HepG2 (cell line): ENCODE measurements at regions not wholly inside any gene's neighbourhood (a gene's known extent, or its start where the extent isn't known, plus 50 kb on each side); places are given as distances from the start of the nearest gene placed in this dataset.

ENCODE experiments used
- ATAC-seq: fragments of 200-7000 bp; cut with Tn5 transposase; 3 replicates; pipeline ENCODE4 v1.9.1; 2020; ENCODE audit warnings: mild to moderate bottlenecking, moderate library complexity
- BruUV-seq: library from RNA; stranded (reverse); fragments of 400-500 nt; replicated peaks from 2 replicates; lab custom pipeline; 2021; lab: Mats Ljungman, UMichigan
- CTCF ChIA-PET: fragments of 300-600 bp; formaldehyde crosslinking; extraction: SDS; loops from one replicate; lab custom pipeline; 2021; ENCODE audit warnings: low total read pairs, inconsistent platforms, low intra/inter-chr PET ratio; lab: Yijun Ruan, JAX
- POLR2A ChIA-PET: fragments of 350-600 bp; sonication (Branson Sonifier 250); formaldehyde crosslinking; loops from one replicate; lab custom pipeline; 2020; ENCODE audit warnings: antibody characterized with exemption, inconsistent platforms; lab: Yijun Ruan, JAX
- DNase-seq: peaks from one replicate; pipeline ENCODE4 v3.0.0-alpha.2; 2015; ENCODE audit warnings: low spot score
- FAIRE-seq: peaks from 3 replicates; lab custom pipeline; 2011; peaks lifted over from hg19 to GRCh38; lab: Jason Lieb, UNC
- H2AFZ ChIP-seq: one replicate; pipeline ENCODE4 v1.6.1; 2011; ENCODE audit warnings: low read length, inconsistent platforms
- H3K27ac ChIP-seq: fragments of 300-600 bp; 3 replicates; pipeline ENCODE4 v1.8.0; 2011; ENCODE audit warnings: mixed run types, mild to moderate bottlenecking, mixed read lengths, low read length, inconsistent platforms; ENCODE audit not compliant: insufficient read depth; ENCODE audit errors: extremely low read length
- H3K27me3 ChIP-seq, 2 experiments: fragments of 200-600 bp in 1 of 2; 2 replicates in 1 of 2; 3 replicates in 1 of 2; pipeline versions ENCODE4 v1.6.0 to v1.8.0; 2011; ENCODE audit warnings: low read length in 2 of 2, mild to moderate bottlenecking in 2 of 2, moderate library complexity in 2 of 2, inconsistent platforms in 1 of 2; ENCODE audit not compliant: insufficient read depth in 2 of 2, control insufficient read depth in 1 of 2
- H3K36me3 ChIP-seq, 2 experiments: fragments of 200-600 bp in 1 of 2; replicated peaks in 1 of 2; 2 replicates in 1 of 2; 3 replicates in 1 of 2; pipeline versions ENCODE4 v1.5.1 to v1.8.0; 2011; ENCODE audit warnings: low read length in 2 of 2, inconsistent platforms in 1 of 2; ENCODE audit not compliant: insufficient read depth in 2 of 2, control insufficient read depth in 1 of 2
- H3K4me1 ChIP-seq: 2 replicates; pipeline ENCODE4 v1.5.1; 2012; ENCODE audit warnings: low read length, inconsistent platforms; ENCODE audit not compliant: insufficient read depth
- H3K4me2 ChIP-seq: 2 replicates; pipeline ENCODE4 v1.6.0; 2011; ENCODE audit warnings: low read depth, low read length, inconsistent platforms
- H3K4me3 ChIP-seq, 3 experiments: fragments of 200-600 bp in 1 of 3; sonication (generic), shearing (Covaris generic) in 1 of 3; replicated peaks in 1 of 3; 2 replicates each; pipeline ENCODE4 v1.5.1; 2011 to 2016; ENCODE audit warnings: low read length in 3 of 3, inconsistent platforms in 2 of 3, low read depth in 2 of 3, mild to moderate bottlenecking in 2 of 3, control low read depth in 1 of 3, mixed read lengths in 1 of 3; ENCODE audit not compliant: insufficient read depth in 1 of 3
- H3K79me2 ChIP-seq: one replicate; pipeline ENCODE4 v1.6.1; 2011; ENCODE audit warnings: low read length, inconsistent platforms; ENCODE audit not compliant: insufficient read depth
- H3K9ac ChIP-seq: 2 replicates; pipeline ENCODE4 v1.6.0; 2011; ENCODE audit warnings: mild to moderate bottlenecking, low read depth, low read length, inconsistent platforms; ENCODE audit not compliant: insufficient read depth
- H3K9me3 ChIP-seq: 2 replicates; pipeline ENCODE4 v1.5.1; 2012; ENCODE audit warnings: mild to moderate bottlenecking, low read length
- H4K20me1 ChIP-seq: 2 replicates; pipeline ENCODE4 v1.6.0; 2011; ENCODE audit warnings: inconsistent platforms, mild to moderate bottlenecking, low read length, moderate library complexity; ENCODE audit not compliant: insufficient read depth
- ADNP ChIP-seq: sonication (generic); formaldehyde crosslinking; IDR thresholded peaks from 2 replicates; pipeline ENCODE4 v1.4.0; 2020; ENCODE audit warnings: missing genetic modification reagents
- BCLAF1 ChIP-seq: fragments of 450-650 bp; IDR thresholded peaks from 2 replicates; pipeline ENCODE4 v1.6.1; 2017; ENCODE audit warnings: mild to moderate bottlenecking
- FOXA1 ChIP-seq, 2 experiments: fragments of 450-650 bp in 1 of 2; sonication (generic) in 1 of 2; formaldehyde crosslinking in 1 of 2; IDR thresholded peaks; 2 replicates each; pipeline versions ENCODE4 v1.4.0 to v1.6.1; 2016 to 2020; ENCODE audit warnings: missing genetic modification reagents in 1 of 2
- GRHL1 ChIP-seq: sonication (generic); formaldehyde crosslinking; conservative IDR thresholded peaks from 2 replicates; pipeline ENCODE4 v1.8.0; 2022; ENCODE audit warnings: missing genetic modification reagents
- KLF16 ChIP-seq, 2 experiments: sonication (generic) in 1 of 2; formaldehyde crosslinking in 1 of 2; IDR thresholded peaks; 2 replicates each; pipeline versions ENCODE4 v1.6.1 to v1.8.0; 2016 to 2023; ENCODE audit warnings: missing genetic modification reagents in 2 of 2, missing compliant biosample characterization in 1 of 2
- NAIF1 ChIP-seq: sonication (generic); formaldehyde crosslinking; IDR thresholded peaks from 2 replicates; pipeline ENCODE4 v1.5.0; 2020; ENCODE audit warnings: mild to moderate bottlenecking, missing genetic modification reagents, borderline replicate concordance
- PTBP1 ChIP-seq: fragments of 200-400 bp; formaldehyde crosslinking; IDR thresholded peaks from 2 replicates; pipeline ENCODE4 v1.6.1; 2018; ENCODE audit warnings: low read length, low read depth; ENCODE audit not compliant: poor library complexity, severe bottlenecking
- REPIN1 ChIP-seq: sonication (generic); formaldehyde crosslinking; IDR thresholded peaks from 2 replicates; pipeline ENCODE4 v1.8.0; 2022; ENCODE audit warnings: missing genetic modification reagents, low read depth, mild to moderate bottlenecking, borderline replicate concordance
- SMARCC2 ChIP-seq: fragments of 450-650 bp; IDR thresholded peaks from 2 replicates; pipeline ENCODE4 v1.6.1; 2017; ENCODE audit warnings: antibody characterized with exemption, mild to moderate bottlenecking
- SSRP1 ChIP-seq: IDR thresholded peaks from 2 replicates; pipeline ENCODE4 v1.6.1; 2016; ENCODE audit warnings: control low read depth
- TARDBP ChIP-seq: sonication (generic); formaldehyde crosslinking; IDR thresholded peaks from 2 replicates; pipeline ENCODE4 v1.8.0; 2022; ENCODE audit warnings: mild to moderate bottlenecking, missing genetic modification reagents
- ZNF354B ChIP-seq: sonication (generic); formaldehyde crosslinking; IDR thresholded peaks from 2 replicates; pipeline ENCODE4 v1.8.0; 2022; ENCODE audit warnings: mild to moderate bottlenecking, missing genetic modification reagents
- ZNF367 ChIP-seq: sonication (generic); formaldehyde crosslinking; IDR thresholded peaks from 2 replicates; pipeline ENCODE4 v1.4.0; 2020; ENCODE audit warnings: missing genetic modification reagents, borderline replicate concordance
- ZSCAN12 ChIP-seq: sonication (generic); formaldehyde crosslinking; IDR thresholded peaks from 2 replicates; pipeline ENCODE4 v1.9.0; 2021; ENCODE audit warnings: mild to moderate bottlenecking, missing genetic modification reagents
- ZXDC ChIP-seq: sonication (generic); formaldehyde crosslinking; IDR thresholded peaks from 2 replicates; pipeline ENCODE4 v1.5.0; 2020; ENCODE audit warnings: mild to moderate bottlenecking, missing genetic modification reagents
- WGBS: methylation state at CpG from one replicate; pipeline ENCODE4 v1.1.6; 2017; ENCODE audit warnings: low lambda C conversion rate; 5-methylcytosine and 5-hydroxymethylcytosine counted together
- in situ Hi-C: cut with HindIII; loops from 2 replicates; pipeline ENCODE4 v1.10.0; 2017; ENCODE audit warnings: low pct_unique_long_range_greater_than_20kb; ENCODE audit not compliant: extremely low pct_ligation_motif_present
- intact Hi-C: fragments of 100-400 bp; cut with micrococcal nuclease; formaldehyde crosslinking; loops from one replicate; pipeline ENCODE4 v1.10.0; 2022; ENCODE audit not compliant: unreplicated experiment

GRCh38 chr6:1127129-1127528, 184.8 kb upstream of the FOXQ1 start (continued):
- TF ChIP-seq PTBP1 (no peak), REPIN1 (no peak)

- DNase-seq: no peak
- no peak for TF ChIP-seq ZNF367 (CRISPR knock-in tag)
- no peak for TF ChIP-seq GRHL1 (CRISPR knock-in tag)
- no peak for TF ChIP-seq NAIF1 (CRISPR knock-in tag)
- TF ChIP-seq ZNF354B (CRISPR knock-in tag): no peak
- TF ChIP-seq KLF16 (CRISPR knock-in tag; IDR thresholded peaks at IDR 0.05): no peak
- no peak for TF ChIP-seq ZSCAN12
- no peak for TF ChIP-seq FOXA1 (IDR thresholded peaks at IDR 0.05)
- no peak for TF ChIP-seq FOXA1 (CRISPR knock-in tag; IDR thresholded peaks at IDR 0.05)
- TF ChIP-seq SSRP1 (CRISPR knock-in tag): no peak
- TF ChIP-seq SMARCC2: no peak
- TF ChIP-seq TARDBP (CRISPR knock-in tag): no peak
- no peak for TF ChIP-seq BCLAF1
- no peak for TF ChIP-seq ZXDC
- TF ChIP-seq PTBP1: no peak
- TF ChIP-seq ADNP: no peak
- TF ChIP-seq, all 625 proteins: peak for 0
- Histone ChIP-seq H3K4me3 (no peak overlapping the region), H3K9ac (no peak overlapping the region), H3K9me3 (no peaks in the 10 kb centered on the region), H3K27me3 (no peaks in the 10 kb centered on the region), H2AFZ (no peak overlapping the region), H3K36me3 (no peaks in the 10 kb centered on the region), H3K4me1 (peaks cover 20% of the 10 kb centered on the region), H3K4me2 (no peak overlapping the region), H3K79me2 (no peaks in the 10 kb centered on the region), H4K20me1 (no peaks in the 10 kb centered on the region), H3K27ac (no peak overlapping the region)
- FAIRE-seq (no peak), ATAC-seq (no peak)
- 99% methylated on average over 7 of the region's 7 CpGs for WGBS
- intact Hi-C loops: no loop called here
- ChIA-PET CTCF (no interaction called here), POLR2A (no interaction called here)
- BruUV-seq: no TSS peak
- in situ Hi-C loops: no loop called here
These were observed 185.9 kb upstream of the FOXQ1 start for GRCh38 chr6:1126036-1126435.
